COLO829 (cell line): ENCODE measurements at regions not wholly inside any gene's neighbourhood (a gene's known extent, or its start where the extent isn't known, plus 50 kb on each side); places are given as distances from the start of the nearest gene placed in this dataset.
A peak's percentile ranks its signal among the peaks of the same experiment; 100 is the strongest.
"Not testable (repeated sequence)": the region's sequence is repeated elsewhere in the genome, so short reads cannot be mapped to it uniquely, and the experiment has no call there.

Source experiments
- DNase-seq: peaks from one replicate; pipeline ENCODE4 v3.0.0; 2012; ENCODE audit warnings: low spot score

GRCh38 chr1:199449221-199449620, 578.3 kb upstream of the NR5A2 start:
- DNase-seq = peak; percentile 59

GRCh38 chr1:199449681-199450080, 577.8 kb upstream of the NR5A2 start:
- DNase-seq = peak; percentile 42

GRCh38 chr1:199452627-199453026, 574.9 kb upstream of the NR5A2 start:
- no peak for DNase-seq

- no peak for DNase-seq
Measured at GRCh38 chr1:199453723-199454122, 573.8 kb upstream of the NR5A2 start.

GRCh38 chr1:199460933-199461332, 566.6 kb upstream of the NR5A2 start:
- DNase-seq = no peak

- DNase-seq = peak; percentile 34
Measured at GRCh38 chr1:199463521-199464127, 563.9 kb upstream of the NR5A2 start.

- no peak for DNase-seq
Measured at GRCh38 chr1:199466961-199467360, 560.5 kb upstream of the NR5A2 start.

- DNase-seq = no peak
Measured at GRCh38 chr1:199472018-199472417, 555.5 kb upstream of the NR5A2 start.

GRCh38 chr1:199472978-199473377, 554.5 kb upstream of the NR5A2 start:
- DNase-seq = no peak

- DNase-seq = no peak
Measured at GRCh38 chr1:199474738-199475137, 552.8 kb upstream of the NR5A2 start.

GRCh38 chr1:199482426-199482825, 545.1 kb upstream of the NR5A2 start:
- no peak for DNase-seq

GRCh38 chr1:199489594-199489993, 537.9 kb upstream of the NR5A2 start:
- DNase-seq = no peak

- peak; percentile 64 for DNase-seq
Measured at GRCh38 chr1:199490769-199491527, 536.6 kb upstream of the NR5A2 start.

- no peak for DNase-seq
Measured at GRCh38 chr1:199495432-199495831, 532.1 kb upstream of the NR5A2 start.

- DNase-seq = not testable (repeated sequence)
Measured at GRCh38 chr1:199498802-199499201, 528.7 kb upstream of the NR5A2 start.

- no peak for DNase-seq
Measured at GRCh38 chr1:199508072-199508471, 519.4 kb upstream of the NR5A2 start.

- no peak for DNase-seq
Measured at GRCh38 chr1:199508653-199509052, 518.9 kb upstream of the NR5A2 start.

GRCh38 chr1:199509456-199509855, 518.1 kb upstream of the NR5A2 start:
- no peak for DNase-seq

- no peak for DNase-seq
Measured at GRCh38 chr1:199510314-199510713, 517.2 kb upstream of the NR5A2 start.

- DNase-seq = no peak
Measured at GRCh38 chr1:199512037-199512710, 515.3 kb upstream of the NR5A2 start.

- DNase-seq = no peak
Measured at GRCh38 chr1:199515261-199515660, 512.2 kb upstream of the NR5A2 start.

- DNase-seq = no peak
Measured at GRCh38 chr1:199522338-199522737, 505.2 kb upstream of the NR5A2 start.

GRCh38 chr1:199522936-199523335, 504.6 kb upstream of the NR5A2 start:
- DNase-seq = no peak
